ENCODE measurements at regions not wholly inside any gene's neighbourhood (a gene's known extent, or its start where the extent isn't known, plus 50 kb on each side); places are given as distances from the start of the nearest gene placed in this dataset.

DNA sequence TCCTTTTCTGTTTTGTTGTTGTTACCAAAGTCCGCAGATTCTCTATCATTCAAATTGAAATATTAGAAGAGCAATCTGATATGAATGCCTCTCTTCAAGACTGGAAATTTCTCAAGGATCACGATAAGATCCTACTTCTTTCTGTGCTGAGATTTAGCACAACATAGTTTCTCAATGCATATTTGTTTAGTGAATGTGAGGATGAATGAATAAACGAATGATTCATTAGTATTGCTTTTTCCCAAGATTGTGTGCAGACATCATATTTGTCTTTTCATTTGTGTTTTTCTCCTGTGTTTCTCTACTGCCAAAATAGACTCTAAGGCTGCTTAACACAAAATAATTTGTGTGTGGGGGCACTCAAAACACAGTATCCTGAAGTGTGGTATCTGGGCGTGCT lies 862.7 kb upstream of the MAP3K7 start:
- DNase-seq (ENCODE audit: low spot score), result no peak

- no peak for DNase-seq (ENCODE audit: low spot score)
These were observed 860.8 kb upstream of the MAP3K7 start for GRCh38 chr6:91447530-91448254.

DNA sequence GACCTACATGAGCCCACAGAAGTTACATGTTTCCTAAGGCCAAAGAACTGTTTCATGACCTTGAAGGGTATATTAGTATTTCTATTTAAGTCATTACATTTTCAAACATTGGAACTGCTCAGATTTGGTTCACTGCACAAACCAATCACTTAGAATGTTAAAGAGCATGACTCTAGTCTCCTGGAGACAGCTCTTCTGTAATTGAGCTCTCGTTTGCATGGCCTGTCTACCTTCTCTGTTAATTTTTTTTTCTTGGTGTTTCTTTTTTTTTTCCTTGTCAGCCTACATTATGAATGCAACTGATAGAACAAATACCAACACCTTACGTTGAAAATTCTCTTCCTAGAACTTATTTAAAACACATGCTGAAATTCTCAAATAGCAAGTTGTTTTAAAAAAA lies 860.2 kb upstream of the MAP3K7 start:
- no peak for DNase-seq (ENCODE audit: low spot score)

DNA sequence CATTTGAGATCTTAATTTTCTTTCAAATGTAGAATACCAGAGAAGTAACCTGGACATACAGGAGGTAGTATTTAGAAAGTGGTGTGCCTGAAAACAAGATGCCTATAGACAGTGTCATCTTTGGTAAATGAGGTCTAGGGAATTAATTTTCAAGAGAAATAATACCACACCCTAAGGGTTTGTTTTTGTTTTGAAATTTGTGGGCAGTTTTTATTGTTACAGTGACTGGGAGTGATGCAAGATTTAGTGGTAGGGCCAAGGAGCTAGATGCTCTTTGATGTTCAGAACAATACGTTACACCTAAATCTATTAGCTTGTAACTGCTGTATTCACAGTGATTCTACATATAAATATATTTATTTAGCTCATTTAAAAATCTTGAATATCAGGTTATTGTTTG lies 856.5 kb upstream of the MAP3K7 start:
- DNase-seq (ENCODE audit: low spot score), result no peak

DNA sequence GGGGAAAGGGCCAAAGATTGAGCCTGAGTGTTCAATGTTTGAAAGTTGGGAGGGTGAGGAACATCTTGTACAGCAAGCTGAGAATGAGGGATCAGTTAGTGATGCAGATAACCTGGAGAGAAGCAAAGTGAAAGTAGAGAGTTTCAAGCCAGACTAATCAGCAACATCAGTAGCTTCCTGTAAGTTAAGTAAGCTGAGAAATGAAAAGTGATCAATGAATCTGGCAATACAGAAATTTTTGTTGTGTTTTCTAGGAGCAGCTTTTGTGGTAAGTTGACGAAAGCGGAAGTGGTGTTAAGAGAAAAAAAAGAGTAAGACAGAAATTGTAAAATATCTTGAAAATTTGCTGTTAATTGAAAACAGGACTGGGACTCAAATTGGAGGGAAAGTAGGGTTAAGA lies 855.5 kb upstream of the MAP3K7 start:
- no peak for DNase-seq (ENCODE audit: low spot score)

- DNase-seq (ENCODE audit: low spot score), result no peak
These were observed 851.7 kb upstream of the MAP3K7 start for GRCh38 chr6:91438570-91438969.

GRCh38 chr6:91437315-91437729 lies 850.5 kb upstream of the MAP3K7 start:
- no peak for DNase-seq (ENCODE audit: low spot score)

DNA sequence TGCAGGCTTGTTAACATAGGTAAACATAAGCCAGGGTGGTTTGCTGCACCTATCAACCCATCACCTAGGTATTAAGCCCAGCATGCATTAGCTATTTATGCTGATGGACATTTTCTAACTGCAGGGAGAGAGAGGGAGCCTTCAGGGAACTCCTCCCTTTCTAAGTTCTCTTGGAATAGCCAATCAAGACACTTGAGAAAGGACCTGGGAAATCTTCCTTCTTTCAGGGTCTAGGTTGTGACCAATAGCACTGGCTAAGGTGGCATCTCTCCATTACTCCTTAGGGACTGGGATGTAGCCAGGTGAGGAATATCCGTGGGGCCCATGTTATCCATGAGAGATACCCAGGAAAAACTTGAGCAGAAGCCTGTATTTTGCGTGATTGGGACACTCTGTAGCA lies 849.6 kb upstream of the MAP3K7 start:
- DNase-seq (ENCODE audit: low spot score), result no peak

DNA sequence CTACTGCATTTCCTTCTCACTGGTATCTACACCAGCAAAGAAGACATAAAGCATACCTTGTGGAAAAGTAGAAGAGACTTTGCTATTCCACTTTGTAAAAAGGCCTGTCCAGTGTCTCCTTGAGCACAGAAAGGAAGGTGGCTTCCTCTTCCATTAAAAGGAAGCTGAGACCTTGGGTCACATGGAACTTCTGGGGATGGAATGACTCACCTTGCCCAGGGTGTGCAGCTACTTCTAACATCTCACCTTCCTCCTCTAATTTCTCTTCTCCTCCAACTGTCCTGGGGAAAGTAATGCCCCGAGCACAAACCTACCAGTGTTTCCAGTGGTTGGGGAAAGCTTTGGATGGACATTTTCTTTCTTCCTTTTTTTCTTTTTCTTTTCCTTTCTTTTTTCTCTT lies 848.8 kb upstream of the MAP3K7 start:
- DNase-seq (ENCODE audit: low spot score), result no peak

DNA sequence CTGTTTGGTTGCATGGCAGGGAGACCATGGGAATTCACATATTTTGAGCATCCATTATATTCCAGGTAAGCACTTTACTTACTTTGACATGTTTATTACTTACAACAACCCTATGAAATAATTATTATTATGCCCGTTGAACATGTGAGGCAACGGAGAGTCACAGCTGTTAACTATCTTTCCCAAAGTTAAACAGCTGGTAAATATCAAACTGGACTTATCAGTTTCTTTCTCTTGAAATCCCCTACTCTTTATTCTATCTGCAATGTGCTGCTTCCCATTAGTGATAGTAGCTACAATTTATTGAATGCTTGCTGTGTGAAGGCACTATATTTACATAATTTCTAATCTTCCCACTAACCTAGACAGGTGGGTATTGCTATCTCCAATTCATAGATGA lies 847.7 kb upstream of the MAP3K7 start:
- DNase-seq (ENCODE audit: low spot score), result no peak

DNA sequence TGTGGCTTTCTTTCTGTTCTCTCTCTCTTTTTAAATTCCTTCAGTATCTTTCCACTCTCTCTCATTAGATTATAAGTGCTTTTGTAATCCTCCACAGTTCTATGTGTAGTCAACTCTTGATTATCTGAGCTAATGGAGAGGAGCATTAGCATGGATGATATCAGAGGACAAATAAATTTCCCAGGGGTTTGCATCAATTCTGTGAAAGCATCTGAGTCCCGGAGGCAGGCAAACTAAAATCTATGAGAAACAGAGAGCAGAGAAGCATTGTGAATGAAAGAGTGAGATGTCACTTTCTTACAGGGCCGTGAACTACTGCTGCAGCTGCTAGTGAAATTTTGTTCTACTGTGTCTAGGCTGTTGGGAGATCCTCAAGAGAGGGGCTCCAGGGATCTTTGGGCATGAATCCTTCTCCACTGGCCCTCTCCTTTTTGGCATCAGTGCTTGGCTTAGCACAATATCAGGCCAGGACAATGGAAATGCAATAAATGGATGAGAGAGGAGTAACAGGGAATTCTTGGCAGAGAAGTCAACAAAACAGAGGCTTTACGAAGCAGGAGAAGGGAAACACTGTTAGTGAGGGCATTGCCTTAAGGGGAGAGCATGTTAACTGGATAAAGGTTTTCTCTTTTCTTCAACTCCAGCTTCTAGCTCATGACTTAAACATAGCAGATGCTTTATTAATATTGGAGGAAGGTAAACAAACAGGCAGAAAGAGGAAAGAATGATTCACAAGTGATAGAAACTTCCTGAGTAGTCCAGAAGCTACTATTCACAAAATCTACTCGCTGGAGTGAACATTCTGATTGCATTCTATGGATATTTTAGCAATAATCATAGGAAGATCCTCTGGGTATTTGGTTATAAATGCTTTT lies 847.0 kb upstream of the MAP3K7 start:
- DNase-seq (ENCODE audit: low spot score), result no peak

DNA sequence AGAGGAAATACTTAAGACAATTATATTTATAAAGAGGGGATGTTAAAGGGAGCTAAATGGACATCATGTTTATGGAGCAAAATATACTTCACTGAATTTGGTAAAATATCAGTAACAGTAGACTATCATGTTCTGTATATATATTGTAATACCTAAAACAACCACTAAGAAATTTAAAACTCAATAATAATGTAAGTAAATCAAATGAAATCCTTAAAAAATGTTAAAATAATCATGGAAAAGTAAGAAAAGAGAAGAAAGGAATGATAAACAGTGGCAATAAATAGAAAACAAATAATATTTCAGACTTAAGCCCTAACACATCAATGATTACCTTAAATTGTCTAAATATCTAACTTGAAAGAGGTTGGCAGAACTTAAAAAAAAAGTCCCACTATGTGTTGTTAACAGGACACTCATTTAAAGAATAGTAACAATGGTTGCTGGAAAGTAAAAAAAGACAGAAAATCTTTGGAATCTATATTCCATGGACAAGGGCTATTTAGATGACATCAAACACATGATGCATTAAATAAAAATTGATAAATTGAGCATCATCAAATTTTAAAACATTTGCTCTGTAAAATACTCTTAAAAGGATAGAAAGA lies 842.2 kb upstream of the MAP3K7 start:
- DNase-seq (ENCODE audit: low spot score), result no peak

GRCh38 chr6:91428296-91428695 lies 841.4 kb upstream of the MAP3K7 start:
- DNase-seq (ENCODE audit: low spot score), result no peak

DNA sequence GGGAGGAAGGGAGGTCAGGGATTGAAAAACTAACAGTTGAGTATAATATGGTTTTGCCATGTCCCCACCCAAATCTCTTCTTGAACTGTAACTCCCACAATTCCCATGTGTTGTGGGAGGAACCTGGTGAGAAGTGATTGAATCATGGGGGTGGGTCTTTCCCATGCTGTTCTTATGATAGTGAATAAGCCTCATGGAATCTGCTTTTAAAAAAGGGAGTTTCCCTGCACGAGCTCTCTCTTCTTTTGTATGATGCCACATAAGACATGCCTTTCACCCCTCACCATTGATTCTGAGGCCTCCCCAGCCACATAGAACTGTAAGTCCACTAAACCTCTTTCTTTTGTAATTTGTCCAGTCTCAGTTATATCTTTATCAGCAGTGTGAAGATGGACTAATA lies 833.4 kb upstream of the MAP3K7 start:
- DNase-seq (ENCODE audit: low spot score), result no peak

GRCh38 chr6:91415031-91415605 lies 828.2 kb upstream of the MAP3K7 start:
- no peak for DNase-seq (ENCODE audit: low spot score)

GRCh38 chr6:91412532-91412931 lies 825.7 kb upstream of the MAP3K7 start:
- DNase-seq (ENCODE audit: low spot score), result no peak

DNA sequence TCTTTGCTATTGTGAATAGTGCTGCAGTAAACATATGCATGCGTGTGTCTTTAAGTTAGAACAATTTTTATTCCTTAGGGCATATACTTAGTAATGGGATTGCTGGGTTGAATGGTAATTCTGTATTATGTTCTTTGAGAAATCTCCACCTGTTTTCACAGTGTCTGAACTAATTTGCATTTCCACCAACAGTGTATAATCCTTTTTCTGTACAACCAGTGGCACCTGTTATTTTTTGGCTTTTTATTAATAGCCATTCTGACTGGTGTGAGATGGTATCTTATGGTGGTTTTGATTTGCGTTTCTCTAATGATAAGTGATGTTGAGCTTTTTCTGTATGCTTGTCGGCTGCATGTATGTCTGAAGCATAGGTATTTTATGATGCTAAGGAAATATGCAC lies 820.8 kb upstream of the MAP3K7 start:
- DNase-seq (ENCODE audit: low spot score), result no peak

DNA sequence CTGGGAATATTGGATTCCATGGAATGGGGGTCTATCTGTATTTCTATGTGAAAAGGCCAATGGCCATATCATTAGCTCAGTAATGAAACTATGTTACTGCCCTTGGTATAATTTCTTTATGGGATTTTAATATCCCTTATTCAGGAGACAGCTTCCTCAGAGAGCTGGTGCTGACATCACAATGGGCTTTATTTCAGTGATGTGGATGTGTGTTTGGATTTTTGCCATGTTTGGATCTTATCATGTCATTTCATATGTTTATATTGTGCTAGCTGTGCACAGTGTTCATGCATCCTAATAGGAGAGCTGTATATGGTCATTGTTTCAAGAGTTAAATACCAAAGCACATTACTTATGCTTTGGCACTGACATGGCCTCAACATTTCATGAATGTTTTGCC lies 806.1 kb upstream of the MAP3K7 start:
- DNase-seq (ENCODE audit: low spot score), result no peak

GRCh38 chr6:91387290-91388059 lies 800.6 kb upstream of the MAP3K7 start:
- no peak for DNase-seq (ENCODE audit: low spot score)

- no peak for DNase-seq (ENCODE audit: low spot score)
These were observed 799.3 kb upstream of the MAP3K7 start for GRCh38 chr6:91386204-91386603.

DNA sequence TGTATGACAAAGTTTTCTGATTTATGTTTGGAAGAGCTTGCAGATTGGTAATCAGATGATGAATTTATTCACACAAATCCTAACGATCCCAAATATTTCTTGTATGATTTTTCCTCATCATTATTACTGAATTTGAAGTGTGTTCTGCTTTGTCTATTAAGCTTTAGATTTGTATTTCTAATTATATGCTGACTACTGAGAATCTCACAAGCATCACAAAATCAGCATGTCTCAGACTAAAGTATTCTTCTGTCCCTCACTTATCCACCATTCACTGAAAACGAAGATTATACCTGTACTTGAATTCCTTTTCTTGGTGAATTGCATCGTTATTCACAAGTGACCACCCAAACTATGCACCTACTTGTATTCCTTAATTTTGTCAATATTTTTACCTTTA lies 796.3 kb upstream of the MAP3K7 start:
- DNase-seq (ENCODE audit: low spot score), result no peak

- DNase-seq (ENCODE audit: low spot score), result no peak
These were observed 789.8 kb upstream of the MAP3K7 start for GRCh38 chr6:91376686-91377085.

All from CD4-positive, alpha-beta T cell treated with Interleukin-2 at 100 ng/mL for 4 hours (primary cell).